ENCODE measurements at regions not wholly inside any gene's neighbourhood (a gene's known extent, or its start where the extent isn't known, plus 50 kb on each side); places are given as distances from the start of the nearest gene placed in this dataset.

- no peak for FAIRE-seq
Measured at GRCh38 chr1:82600314-82600713, 799.6 kb downstream of the ADGRL2 start.

GRCh38 chr1:82598812-82599211 lies 798.1 kb downstream of the ADGRL2 start:
- no peak for FAIRE-seq

GRCh38 chr1:82598337-82598736 lies 797.6 kb downstream of the ADGRL2 start:
- no peak for FAIRE-seq

- no peak for FAIRE-seq
Measured at GRCh38 chr1:82597649-82598048, 796.9 kb downstream of the ADGRL2 start.

- no peak for FAIRE-seq
Measured at GRCh38 chr1:82597141-82597540, 796.4 kb downstream of the ADGRL2 start.

- no peak for FAIRE-seq
Measured at GRCh38 chr1:82593561-82593960, 792.8 kb downstream of the ADGRL2 start.

- no peak for FAIRE-seq
Measured at GRCh38 chr1:82589588-82589987, 788.9 kb downstream of the ADGRL2 start.

GRCh38 chr1:82587371-82587770 lies 786.6 kb downstream of the ADGRL2 start:
- FAIRE-seq: no peak

- FAIRE-seq: no peak
Measured at GRCh38 chr1:82586473-82586872, 785.7 kb downstream of the ADGRL2 start.

GRCh38 chr1:82582347-82582746 lies 781.6 kb downstream of the ADGRL2 start:
- no peak for FAIRE-seq

GRCh38 chr1:82578086-82578726 lies 777.5 kb downstream of the ADGRL2 start:
- no peak for FAIRE-seq

- FAIRE-seq: no peak
Measured at GRCh38 chr1:82567348-82567747, 766.6 kb downstream of the ADGRL2 start.

- FAIRE-seq: no peak
Measured at GRCh38 chr1:82565546-82565945, 764.8 kb downstream of the ADGRL2 start.

GRCh38 chr1:82565146-82565545 lies 764.4 kb downstream of the ADGRL2 start:
- FAIRE-seq: no peak

GRCh38 chr1:82564333-82564732 lies 763.6 kb downstream of the ADGRL2 start:
- no peak for FAIRE-seq

GRCh38 chr1:82562448-82562847 lies 761.7 kb downstream of the ADGRL2 start:
- no peak for FAIRE-seq

- FAIRE-seq: no peak
Measured at GRCh38 chr1:82560566-82560965, 759.8 kb downstream of the ADGRL2 start.

GRCh38 chr1:82555501-82555900 lies 754.8 kb downstream of the ADGRL2 start:
- FAIRE-seq: no peak

GRCh38 chr1:82549841-82550240 lies 749.1 kb downstream of the ADGRL2 start:
- no peak for FAIRE-seq

GRCh38 chr1:82542766-82543165 lies 742.0 kb downstream of the ADGRL2 start:
- FAIRE-seq: no peak

- no peak for FAIRE-seq
Measured at GRCh38 chr1:82542141-82542540, 741.4 kb downstream of the ADGRL2 start.

- FAIRE-seq: no peak
Measured at GRCh38 chr1:82540006-82540405, 739.3 kb downstream of the ADGRL2 start.

GRCh38 chr1:82538876-82539275 lies 738.1 kb downstream of the ADGRL2 start:
- no peak for FAIRE-seq

- no peak for FAIRE-seq
Measured at GRCh38 chr1:82534996-82535395, 734.3 kb downstream of the ADGRL2 start.

- no peak for FAIRE-seq
Measured at GRCh38 chr1:82525378-82525777, 724.6 kb downstream of the ADGRL2 start.

- FAIRE-seq: no peak
Measured at GRCh38 chr1:82520611-82521010, 719.9 kb downstream of the ADGRL2 start.
